ENCODE measurements at regions not wholly inside any gene's neighbourhood (a gene's known extent, or its start where the extent isn't known, plus 50 kb on each side); places are given as distances from the start of the nearest gene placed in this dataset.
A peak's percentile ranks its signal among the peaks of the same experiment; 100 is the strongest.

GRCh38 chr9:79968533-79968932 lies 396.8 kb downstream of the TLE4 start:
- H3K27me3 ChIP-seq (ENCODE audit: control insufficient read depth in 2 of 2, insufficient read depth in 1 of 2, low read length in 1 of 2): no peaks in the 10 kb centered on the region
- DNase-seq (ENCODE audit: low read depth in 6 of 9, low spot score in 9 of 9): no peak
- H3K9me3 ChIP-seq (ENCODE audit: control insufficient read depth in 2 of 2, insufficient read depth in 1 of 2, low read length in 1 of 2): no peaks in the 10 kb centered on the region
- no peak overlapping the region for H3K27ac ChIP-seq (ENCODE audit: low read depth in 1 of 2, low read length in 1 of 2)
- no peak overlapping the region for H3K4me3 ChIP-seq (ENCODE audit: low read length in 2 of 2)
- no peaks in the 10 kb centered on the region for H3K4me1 ChIP-seq (ENCODE audit: control insufficient read depth in 2 of 2, insufficient read depth in 2 of 2, low read length in 2 of 2)
- no peaks in the 10 kb centered on the region for H3K36me3 ChIP-seq (ENCODE audit: control insufficient read depth in 2 of 2, insufficient read depth in 2 of 2, low read length in 1 of 2)
- WGBS: 88% methylated on average over 1 of the region's 1 CpG

GRCh38 chr9:79962836-79963235 lies 391.1 kb downstream of the TLE4 start:
- no peak for DNase-seq (ENCODE audit: low read depth in 6 of 9, low spot score in 9 of 9)
- H3K4me1 ChIP-seq (ENCODE audit: control insufficient read depth in 2 of 2, insufficient read depth in 2 of 2, low read length in 2 of 2): no peaks in the 10 kb centered on the region
- H3K4me3 ChIP-seq (ENCODE audit: low read length in 2 of 2): no peak overlapping the region
- no peak overlapping the region for H3K27ac ChIP-seq (ENCODE audit: low read depth in 1 of 2, low read length in 1 of 2)
- WGBS: 92% methylated on average over 3 of the region's 3 CpGs
- no peaks in the 10 kb centered on the region for H3K9me3 ChIP-seq (ENCODE audit: control insufficient read depth in 2 of 2, insufficient read depth in 1 of 2, low read length in 1 of 2)
- H3K27me3 ChIP-seq (ENCODE audit: control insufficient read depth in 2 of 2, insufficient read depth in 1 of 2, low read length in 1 of 2): no peaks in the 10 kb centered on the region
- no peaks in the 10 kb centered on the region for H3K36me3 ChIP-seq (ENCODE audit: control insufficient read depth in 2 of 2, insufficient read depth in 2 of 2, low read length in 1 of 2)

- Histone ChIP-seq H3K27me3 (ENCODE audit: control insufficient read depth in 2 of 2, insufficient read depth in 1 of 2, low read length in 1 of 2) (no peaks in the 10 kb centered on the region), H3K4me3 (ENCODE audit: low read length in 2 of 2) (no peak overlapping the region), H3K27ac (ENCODE audit: low read depth in 1 of 2, low read length in 1 of 2) (no peak overlapping the region), H3K36me3 (ENCODE audit: control insufficient read depth in 2 of 2, insufficient read depth in 2 of 2, low read length in 1 of 2) (no peaks in the 10 kb centered on the region), H3K4me1 (ENCODE audit: control insufficient read depth in 2 of 2, insufficient read depth in 2 of 2, low read length in 2 of 2) (no peaks in the 10 kb centered on the region), H3K9me3 (ENCODE audit: control insufficient read depth in 2 of 2, insufficient read depth in 1 of 2, low read length in 1 of 2) (no peaks in the 10 kb centered on the region)
- WGBS: 99% methylated on average over 1 of the region's 1 CpG
- no peak for DNase-seq (ENCODE audit: low read depth in 6 of 9, low spot score in 9 of 9)
These were observed 390.4 kb downstream of the TLE4 start for GRCh38 chr9:79962150-79962549.

- 90% methylated on average over 3 of the region's 3 CpGs for WGBS
- Histone ChIP-seq H3K4me3 (ENCODE audit: low read length in 2 of 2) (no peak overlapping the region), H3K27me3 (ENCODE audit: control insufficient read depth in 2 of 2, insufficient read depth in 1 of 2, low read length in 1 of 2) (no peaks in the 10 kb centered on the region), H3K27ac (ENCODE audit: low read depth in 1 of 2, low read length in 1 of 2) (no peak overlapping the region), H3K36me3 (ENCODE audit: control insufficient read depth in 2 of 2, insufficient read depth in 2 of 2, low read length in 1 of 2) (no peaks in the 10 kb centered on the region), H3K9me3 (ENCODE audit: control insufficient read depth in 2 of 2, insufficient read depth in 1 of 2, low read length in 1 of 2) (peaks cover 0 to 4% of the 10 kb centered on the region in 2 donors), H3K4me1 (ENCODE audit: control insufficient read depth in 2 of 2, insufficient read depth in 2 of 2, low read length in 2 of 2) (no peaks in the 10 kb centered on the region)
- DNase-seq (ENCODE audit: low read depth in 6 of 9, low spot score in 9 of 9): no peak
These were observed 383.5 kb downstream of the TLE4 start for GRCh38 chr9:79955300-79955699.

- H3K9me3 ChIP-seq (ENCODE audit: control insufficient read depth in 2 of 2, insufficient read depth in 1 of 2, low read length in 1 of 2): peaks cover 0 to 4% of the 10 kb centered on the region in 2 donors
- H3K27me3 ChIP-seq (ENCODE audit: control insufficient read depth in 2 of 2, insufficient read depth in 1 of 2, low read length in 1 of 2): no peaks in the 10 kb centered on the region
- H3K36me3 ChIP-seq (ENCODE audit: control insufficient read depth in 2 of 2, insufficient read depth in 2 of 2, low read length in 1 of 2): no peaks in the 10 kb centered on the region
- DNase-seq (ENCODE audit: low read depth in 6 of 9, low spot score in 9 of 9): no peak
- no peak overlapping the region for H3K4me3 ChIP-seq (ENCODE audit: low read length in 2 of 2)
- H3K4me1 ChIP-seq (ENCODE audit: control insufficient read depth in 2 of 2, insufficient read depth in 2 of 2, low read length in 2 of 2): no peaks in the 10 kb centered on the region
- H3K27ac ChIP-seq (ENCODE audit: low read depth in 1 of 2, low read length in 1 of 2): no peak overlapping the region
These were observed 382.1 kb downstream of the TLE4 start for GRCh38 chr9:79953908-79954307.

- WGBS: 96% methylated on average over 2 of the region's 2 CpGs
- no peaks in the 10 kb centered on the region for H3K4me1 ChIP-seq (ENCODE audit: control insufficient read depth in 2 of 2, insufficient read depth in 2 of 2, low read length in 2 of 2)
- peaks cover 0 to 4% of the 10 kb centered on the region in 2 donors for H3K9me3 ChIP-seq (ENCODE audit: control insufficient read depth in 2 of 2, insufficient read depth in 1 of 2, low read length in 1 of 2)
- no peak overlapping the region for H3K27ac ChIP-seq (ENCODE audit: low read depth in 1 of 2, low read length in 1 of 2)
- H3K27me3 ChIP-seq (ENCODE audit: control insufficient read depth in 2 of 2, insufficient read depth in 1 of 2, low read length in 1 of 2): no peaks in the 10 kb centered on the region
- no peak for DNase-seq (ENCODE audit: low read depth in 6 of 9, low spot score in 9 of 9)
- H3K36me3 ChIP-seq (ENCODE audit: control insufficient read depth in 2 of 2, insufficient read depth in 2 of 2, low read length in 1 of 2): no peaks in the 10 kb centered on the region
- H3K4me3 ChIP-seq (ENCODE audit: low read length in 2 of 2): no peak overlapping the region
These were observed 380.6 kb downstream of the TLE4 start for GRCh38 chr9:79952401-79952800.

GRCh38 chr9:79946712-79947111 lies 374.9 kb downstream of the TLE4 start:
- H3K4me1 ChIP-seq (ENCODE audit: control insufficient read depth in 2 of 2, insufficient read depth in 2 of 2, low read length in 2 of 2): no peaks in the 10 kb centered on the region
- no peaks in the 10 kb centered on the region for H3K36me3 ChIP-seq (ENCODE audit: control insufficient read depth in 2 of 2, insufficient read depth in 2 of 2, low read length in 1 of 2)
- H3K27me3 ChIP-seq (ENCODE audit: control insufficient read depth in 2 of 2, insufficient read depth in 1 of 2, low read length in 1 of 2): no peaks in the 10 kb centered on the region
- H3K4me3 ChIP-seq (ENCODE audit: low read length in 2 of 2): no peak overlapping the region
- H3K27ac ChIP-seq (ENCODE audit: low read depth in 1 of 2, low read length in 1 of 2): no peak overlapping the region
- no peak for DNase-seq (ENCODE audit: low read depth in 6 of 9, low spot score in 9 of 9)
- WGBS: 97% methylated on average over 2 of the region's 2 CpGs
- H3K9me3 ChIP-seq (ENCODE audit: control insufficient read depth in 2 of 2, insufficient read depth in 1 of 2, low read length in 1 of 2): no peaks in the 10 kb centered on the region

- Histone ChIP-seq H3K36me3 (ENCODE audit: control insufficient read depth in 2 of 2, insufficient read depth in 2 of 2, low read length in 1 of 2) (no peaks in the 10 kb centered on the region), H3K9me3 (ENCODE audit: control insufficient read depth in 2 of 2, insufficient read depth in 1 of 2, low read length in 1 of 2) (no peaks in the 10 kb centered on the region), H3K27ac (ENCODE audit: low read depth in 1 of 2, low read length in 1 of 2) (no peak overlapping the region), H3K4me1 (ENCODE audit: control insufficient read depth in 2 of 2, insufficient read depth in 2 of 2, low read length in 2 of 2) (no peaks in the 10 kb centered on the region), H3K27me3 (ENCODE audit: control insufficient read depth in 2 of 2, insufficient read depth in 1 of 2, low read length in 1 of 2) (no peaks in the 10 kb centered on the region), H3K4me3 (ENCODE audit: low read length in 2 of 2) (no peak overlapping the region)
- DNase-seq (ENCODE audit: low read depth in 6 of 9, low spot score in 9 of 9): no peak
These were observed 373.7 kb downstream of the TLE4 start for GRCh38 chr9:79945495-79945894.

- 95% methylated on average over 1 of the region's 1 CpG for WGBS
- Histone ChIP-seq H3K4me1 (ENCODE audit: control insufficient read depth in 2 of 2, insufficient read depth in 2 of 2, low read length in 2 of 2) (no peaks in the 10 kb centered on the region), H3K36me3 (ENCODE audit: control insufficient read depth in 2 of 2, insufficient read depth in 2 of 2, low read length in 1 of 2) (no peaks in the 10 kb centered on the region), H3K27me3 (ENCODE audit: control insufficient read depth in 2 of 2, insufficient read depth in 1 of 2, low read length in 1 of 2) (no peaks in the 10 kb centered on the region), H3K27ac (ENCODE audit: low read depth in 1 of 2, low read length in 1 of 2) (no peak overlapping the region), H3K9me3 (ENCODE audit: control insufficient read depth in 2 of 2, insufficient read depth in 1 of 2, low read length in 1 of 2) (no peaks in the 10 kb centered on the region), H3K4me3 (ENCODE audit: low read length in 2 of 2) (no peak overlapping the region)
- peak in 1 of 9 donors; percentile 16 for DNase-seq (ENCODE audit: low read depth in 6 of 9, low spot score in 9 of 9)
These were observed 373.3 kb downstream of the TLE4 start for GRCh38 chr9:79945016-79945415.

GRCh38 chr9:79940919-79941318 lies 369.2 kb downstream of the TLE4 start:
- Histone ChIP-seq H3K4me3 (ENCODE audit: low read length in 2 of 2) (no peak overlapping the region), H3K9me3 (ENCODE audit: control insufficient read depth in 2 of 2, insufficient read depth in 1 of 2, low read length in 1 of 2) (no peaks in the 10 kb centered on the region), H3K27me3 (ENCODE audit: control insufficient read depth in 2 of 2, insufficient read depth in 1 of 2, low read length in 1 of 2) (no peaks in the 10 kb centered on the region), H3K4me1 (ENCODE audit: control insufficient read depth in 2 of 2, insufficient read depth in 2 of 2, low read length in 2 of 2) (no peaks in the 10 kb centered on the region), H3K36me3 (ENCODE audit: control insufficient read depth in 2 of 2, insufficient read depth in 2 of 2, low read length in 1 of 2) (no peaks in the 10 kb centered on the region), H3K27ac (ENCODE audit: low read depth in 1 of 2, low read length in 1 of 2) (no peak overlapping the region)
- DNase-seq (ENCODE audit: low read depth in 6 of 9, low spot score in 9 of 9): no peak
- WGBS: 71% methylated on average over 6 of the region's 6 CpGs
